H1 (cell line): ENCODE measurements at regions not wholly inside any gene's neighbourhood (a gene's known extent, or its start where the extent isn't known, plus 50 kb on each side); places are given as distances from the start of the nearest gene placed in this dataset.

Experiments used
- CTCF ChIA-PET: fragments of 300-600 bp; sonication (Branson Sonifier 250); formaldehyde crosslinking; loops from one replicate; lab custom pipeline; 2021; ENCODE audit not compliant: partially characterized antibody; lab: Charles Lee
- POLR2A ChIA-PET: fragments of 300-600 bp; sonication (Branson Sonifier 250); formaldehyde crosslinking; loops from one replicate; lab custom pipeline; 2021; ENCODE audit warnings: inconsistent platforms; ENCODE audit not compliant: partially characterized antibody; lab: Charles Lee
- DNase-seq, 2 experiments: peaks; one replicate each; pipeline versions ENCODE4 v3.0.0 to v3.0.0-alpha.2; 2010 to 2022; ENCODE audit warnings: low spot score in 2 of 2, low read depth in 1 of 2, mixed read lengths in 1 of 2
- FAIRE-seq: peaks from 2 replicates; lab custom pipeline; 2011; peaks lifted over from hg19 to GRCh38; lab: Jason Lieb, UNC
- H2AFZ ChIP-seq: 2 replicates; pipeline ENCODE4 v1.8.1; 2012; ENCODE audit warnings: low read length, inconsistent platforms
- H2AK5ac ChIP-seq: 2 replicates; pipeline ENCODE4 v1.6.1; 2013; ENCODE audit warnings: low read depth, low read length
- H2BK120ac ChIP-seq: replicated peaks from 2 replicates; pipeline ENCODE3; 2013; ENCODE audit warnings: low read depth, low read length, inconsistent platforms
- H2BK12ac ChIP-seq: 2 replicates; pipeline ENCODE4 v1.6.1; 2013; ENCODE audit warnings: low read depth, low read length
- H2BK15ac ChIP-seq: 2 replicates; pipeline ENCODE4 v1.6.1; 2013; ENCODE audit warnings: low read length
- H2BK20ac ChIP-seq: 2 replicates; pipeline ENCODE4 v1.6.1; 2013; ENCODE audit warnings: low read length
- H2BK5ac ChIP-seq: 2 replicates; pipeline ENCODE4 v1.6.1; 2013; ENCODE audit warnings: low read depth, low read length
- H3K14ac ChIP-seq: 2 replicates; pipeline ENCODE4 v1.6.1; 2013; ENCODE audit warnings: inconsistent platforms; ENCODE audit not compliant: insufficient read length
- H3K18ac ChIP-seq: 2 replicates; pipeline ENCODE4 v1.6.1; 2013; ENCODE audit warnings: low read length; ENCODE audit errors: extremely low read depth
- H3K23ac ChIP-seq: 2 replicates; pipeline ENCODE4 v1.6.1; 2013; ENCODE audit warnings: inconsistent platforms; ENCODE audit not compliant: insufficient read length
- H3K23me2 ChIP-seq: 2 replicates; pipeline ENCODE4 v1.6.1; 2013; ENCODE audit warnings: low read depth, low read length
- H3K27ac ChIP-seq: 2 replicates; pipeline ENCODE4 v1.6.1; 2011; ENCODE audit warnings: low read depth, low read length, inconsistent platforms
- H3K27me3 ChIP-seq, 4 experiments: replicated peaks in 1 of 4; 1 replicate in 1 of 4; 2 replicates in 3 of 4; pipeline versions ENCODE4 v1.6.1 to v1.8.1; 2011 to 2013; ENCODE audit warnings: low read length in 3 of 4, mild to moderate bottlenecking in 3 of 4, inconsistent platforms in 2 of 4, mixed read lengths in 2 of 4, moderate library complexity in 1 of 4; ENCODE audit not compliant: control insufficient read depth in 3 of 4, insufficient read depth in 3 of 4; ENCODE audit errors: extremely low read depth in 1 of 4
- H3K36me3 ChIP-seq, 4 experiments: 2 replicates each; pipeline versions ENCODE4 v1.6.1 to v1.8.1; 2011 to 2013; ENCODE audit warnings: mild to moderate bottlenecking in 4 of 4, low read length in 3 of 4, moderate library complexity in 2 of 4, control low read depth in 1 of 4, inconsistent platforms in 1 of 4; ENCODE audit not compliant: insufficient read depth in 4 of 4, control insufficient read depth in 2 of 4
- H3K4ac ChIP-seq: replicated peaks from 2 replicates; pipeline ENCODE3; 2013; ENCODE audit warnings: low read length, low read depth, mixed read lengths, inconsistent platforms; ENCODE audit not compliant: insufficient read length
- H3K4me1 ChIP-seq, 4 experiments: replicated peaks in 1 of 4; 1 replicate in 1 of 4; 2 replicates in 3 of 4; pipeline versions ENCODE4 v1.6.1 to v1.8.1; 2011 to 2013; ENCODE audit warnings: low read length in 3 of 4, inconsistent platforms in 2 of 4, mixed read lengths in 1 of 4; ENCODE audit not compliant: insufficient read depth in 4 of 4, control insufficient read depth in 3 of 4
- H3K4me2 ChIP-seq, 2 experiments: 2 replicates each; pipeline versions ENCODE4 v1.6.1 to v1.8.1; 2011 to 2013; ENCODE audit warnings: low read depth in 2 of 2, low read length in 2 of 2, control low read depth in 1 of 2, inconsistent platforms in 1 of 2, mild to moderate bottlenecking in 1 of 2; ENCODE audit not compliant: insufficient read depth in 1 of 2
- H3K4me3 ChIP-seq, 4 experiments: fragments of 200-600, 300-600 bp in 1 of 4; sonication (generic), shearing (Covaris generic), sonication (Bioruptor Twin) in 1 of 4; 2 replicates each; pipeline versions ENCODE4 v1.5.1 to v1.8.1; 2011 to 2016; ENCODE audit warnings: low read length in 4 of 4, low read depth in 3 of 4, control low read depth in 2 of 4, inconsistent platforms in 2 of 4, mild to moderate bottlenecking in 2 of 4, mixed read lengths in 1 of 4, moderate library complexity in 1 of 4; ENCODE audit not compliant: insufficient read depth in 2 of 4; ENCODE audit errors: extremely low read depth in 1 of 4
- H3K56ac ChIP-seq: replicated peaks from 2 replicates; pipeline ENCODE3; 2013; ENCODE audit warnings: low read depth, mild to moderate bottlenecking, mixed read lengths, low read length, inconsistent platforms; ENCODE audit not compliant: insufficient read length
- H3K79me1 ChIP-seq: 2 replicates; pipeline ENCODE4 v1.6.1; 2013; ENCODE audit warnings: low read depth, low read length, control low read depth
- H3K79me2 ChIP-seq, 2 experiments: 2 replicates each; pipeline versions ENCODE4 v1.6.1 to v1.8.1; 2012 to 2013; ENCODE audit warnings: low read length in 2 of 2, mild to moderate bottlenecking in 2 of 2, inconsistent platforms in 1 of 2; ENCODE audit not compliant: insufficient read depth in 2 of 2, control insufficient read depth in 1 of 2
- H3K9ac ChIP-seq, 4 experiments: replicated peaks in 1 of 4; 1 replicate in 1 of 4; 2 replicates in 3 of 4; pipeline versions ENCODE4 v1.6.1 to v1.8.1; 2011 to 2013; ENCODE audit warnings: low read depth in 3 of 4, low read length in 3 of 4, control low read depth in 2 of 4, mild to moderate bottlenecking in 2 of 4, moderate library complexity in 2 of 4, inconsistent platforms in 1 of 4; ENCODE audit errors: extremely low read depth in 1 of 4
- H3K9me3 ChIP-seq, 2 experiments: 2 replicates each; pipeline versions ENCODE4 v1.6.1 to v1.8.1; 2012 to 2013; ENCODE audit warnings: mild to moderate bottlenecking in 2 of 2, moderate library complexity in 2 of 2, control low read depth in 1 of 2, inconsistent platforms in 1 of 2, low read depth in 1 of 2, low read length in 1 of 2, mixed read lengths in 1 of 2; ENCODE audit not compliant: insufficient read depth in 2 of 2
- H4K20me1 ChIP-seq, 2 experiments: replicated peaks in 1 of 2; 2 replicates each; pipeline versions ENCODE3 to v1.8.1; 2011 to 2013; ENCODE audit warnings: inconsistent platforms in 2 of 2, low read length in 2 of 2, mild to moderate bottlenecking in 1 of 2; ENCODE audit not compliant: insufficient read depth in 2 of 2, control insufficient read depth in 1 of 2
- H4K5ac ChIP-seq: 2 replicates; pipeline ENCODE4 v1.6.1; 2013; ENCODE audit warnings: low read length, low read depth, mixed read lengths, inconsistent platforms; ENCODE audit not compliant: insufficient read length
- H4K8ac ChIP-seq: 2 replicates; pipeline ENCODE4 v1.8.0; 2013; ENCODE audit warnings: mild to moderate bottlenecking, moderate library complexity, low read length, inconsistent platforms; ENCODE audit not compliant: insufficient read depth; ENCODE audit errors: extremely low read depth
- H4K91ac ChIP-seq: replicated peaks from 2 replicates; pipeline ENCODE3; 2013; ENCODE audit warnings: low read length, mixed read lengths, inconsistent platforms; ENCODE audit not compliant: insufficient read length
- CREB1 ChIP-seq: IDR thresholded peaks from 2 replicates; pipeline ENCODE4 v1.6.1; 2012; ENCODE audit warnings: inconsistent platforms
- TAF1 ChIP-seq: IDR thresholded peaks from 2 replicates; pipeline ENCODE4 v1.6.1; 2011; ENCODE audit warnings: mild to moderate bottlenecking, low read depth, low read length
- WGBS, 2 experiments: shearing (Covaris generic) in 1 of 2; methylation state at CpG; one replicate each; pipeline versions ENCODE4 v1.1.6 to v1.1.7; 2013 to 2015; ENCODE audit warnings: low lambda C conversion rate in 2 of 2, mixed read lengths in 2 of 2, inconsistent platforms in 1 of 2, low coverage in 1 of 2, missing lambda C conversion rate in 1 of 2; ENCODE audit not compliant: insufficient replicate concordance in 2 of 2, insufficient coverage in 1 of 2, insufficient read length in 1 of 2; ENCODE audit errors: extremely low coverage in 1 of 2, missing lambda C conversion rate in 1 of 2; 5-methylcytosine and 5-hydroxymethylcytosine counted together
- TF ChIP-seq, protein P1 (sequence below): IDR thresholded peaks from 2 replicates; pipeline ENCODE4 v1.6.1; 2011; ENCODE audit warnings: low read depth, mild to moderate bottlenecking, low read length; ENCODE audit not compliant: insufficient read depth

- Histone ChIP-seq H3K9ac (no peak overlapping the region), H4K5ac (no peak overlapping the region), H2BK5ac (no peak overlapping the region), H2AK5ac (no peak overlapping the region), H3K23me2 (peaks cover 5% of the 10 kb centered on the region), H3K79me2 (no peaks in the 10 kb centered on the region), H3K23ac (no peak overlapping the region), H4K8ac (peak overlapping the region; percentile 35; the same call in 1 of the 2 replicates), H3K4me1 (no peaks in the 10 kb centered on the region), H4K20me1 (peaks cover 0 to 3% of the 10 kb centered on the region in 2 experiments), H2BK120ac (no peak overlapping the region), H3K56ac (peak overlapping the region; percentile 60), H3K4me3 (no peak overlapping the region), H2BK12ac (peak overlapping the region; percentile 18; the same call in 1 of the 2 replicates), H2BK20ac (no peak overlapping the region), H3K4me2 (no peak overlapping the region), H3K9me3 (peaks cover 0 to 3% of the 10 kb centered on the region in 2 experiments; a peak in 2 of 4 replicates), H2BK15ac (no peak overlapping the region), H2AFZ (no peak overlapping the region), H3K18ac (no peak overlapping the region), H3K4ac (no peak overlapping the region), H3K36me3 (no peaks in the 10 kb centered on the region), H3K27ac (no peak overlapping the region), H3K27me3 (no peaks in the 10 kb centered on the region), H4K91ac (no peak overlapping the region), H3K79me1 (no peaks in the 10 kb centered on the region), H3K14ac (no peak overlapping the region)
- FAIRE-seq (no peak), DNase-seq (no peak)
- ChIA-PET POLR2A (no interaction called here), CTCF (no interaction called here)
- TF ChIP-seq, protein P1, sequence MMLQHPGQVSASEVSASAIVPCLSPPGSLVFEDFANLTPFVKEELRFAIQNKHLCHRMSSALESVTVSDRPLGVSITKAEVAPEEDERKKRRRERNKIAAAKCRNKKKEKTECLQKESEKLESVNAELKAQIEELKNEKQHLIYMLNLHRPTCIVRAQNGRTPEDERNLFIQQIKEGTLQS = no peak
- TF ChIP-seq TAF1 = no peak
- no peak for TF ChIP-seq CREB1
- WGBS, 2 experiments = 87% methylated on average over 5 of the region's 5 CpGs; no CpG with 5 or more reads in 1 of the 2 experiments
Measured at GRCh38 chr18:77400561-77400960, 150.9 kb downstream of the GALR1 start.
